RPMI7951 (cell line): ENCODE measurements at regions not wholly inside any gene's neighbourhood (a gene's known extent, or its start where the extent isn't known, plus 50 kb on each side); places are given as distances from the start of the nearest gene placed in this dataset.
"Not testable (repeated sequence)": the region's sequence is repeated elsewhere in the genome, so short reads cannot be mapped to it uniquely, and the experiment has no call there.

Experiments used
- DNase-seq: peaks from one replicate; pipeline ENCODE4 v3.0.0-alpha.2; 2012; ENCODE audit warnings: low read depth

GRCh38 chr2:194815475-194815874 is 841.6 kb upstream of the SLC39A10 start:
- no peak for DNase-seq

- no peak for DNase-seq
Measured at GRCh38 chr2:194802589-194802988, 854.4 kb upstream of the SLC39A10 start.

GRCh38 chr2:194787071-194787470 is 870.0 kb upstream of the SLC39A10 start:
- DNase-seq, result not testable (repeated sequence)

- DNase-seq, result not testable (repeated sequence)
Measured at GRCh38 chr2:194771394-194771793, 885.6 kb upstream of the SLC39A10 start.

- DNase-seq, result no peak
Measured at GRCh38 chr2:194769030-194769429, 888.0 kb upstream of the SLC39A10 start.

GRCh38 chr2:194765723-194766122 is 891.3 kb upstream of the SLC39A10 start:
- no peak for DNase-seq

GRCh38 chr2:194750926-194751325 is 906.1 kb upstream of the SLC39A10 start:
- no peak for DNase-seq

- no peak for DNase-seq
Measured at GRCh38 chr2:194745557-194746146, 911.4 kb upstream of the SLC39A10 start.

GRCh38 chr2:194742706-194743105 is 914.3 kb upstream of the SLC39A10 start:
- no peak for DNase-seq

GRCh38 chr2:194739217-194739616 is 917.8 kb upstream of the SLC39A10 start:
- DNase-seq, result no peak

- DNase-seq, result no peak
Measured at GRCh38 chr2:194735837-194736542, 921.0 kb upstream of the SLC39A10 start.

DNA sequence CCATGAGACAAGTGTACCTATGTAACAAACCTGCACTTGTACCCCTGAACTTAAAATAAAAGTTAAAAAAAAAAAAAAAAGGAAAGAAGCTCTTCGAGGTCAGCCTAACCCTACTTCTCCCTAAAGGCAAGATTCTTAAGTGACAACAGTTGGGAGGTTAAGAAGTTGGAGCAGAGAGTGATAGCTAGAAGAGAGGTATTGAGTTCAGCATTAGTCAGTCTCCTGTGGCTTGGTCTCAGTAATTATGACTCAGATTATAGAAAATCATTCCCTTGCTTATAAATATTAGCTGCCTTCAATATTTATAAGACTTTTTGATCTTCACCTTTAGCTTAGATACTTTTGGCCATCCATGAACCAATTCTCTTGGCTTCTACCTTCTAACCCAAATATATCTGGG is 926.8 kb upstream of the SLC39A10 start:
- DNase-seq, result no peak

- DNase-seq, result no peak
Measured at GRCh38 chr2:194725169-194725568, 931.9 kb upstream of the SLC39A10 start.

DNA sequence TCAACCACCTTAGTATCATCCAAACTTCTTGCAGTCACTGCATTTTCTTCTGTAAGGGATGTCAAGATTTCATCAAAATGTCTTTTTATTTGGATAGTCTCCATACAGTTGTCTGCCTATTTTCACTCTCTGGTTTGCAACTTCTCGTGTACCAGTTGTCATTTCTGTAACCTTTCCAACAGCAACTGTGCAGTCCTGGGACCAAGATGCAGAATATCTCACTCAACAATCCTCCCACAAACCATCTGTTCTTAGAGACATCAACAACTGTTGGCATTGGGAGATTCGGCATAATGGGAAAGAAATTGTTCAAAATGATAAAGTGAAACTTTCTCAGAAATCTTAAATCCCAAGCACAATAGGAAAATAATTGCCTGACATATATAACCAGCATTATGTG is 933.6 kb upstream of the SLC39A10 start:
- no peak for DNase-seq

DNA sequence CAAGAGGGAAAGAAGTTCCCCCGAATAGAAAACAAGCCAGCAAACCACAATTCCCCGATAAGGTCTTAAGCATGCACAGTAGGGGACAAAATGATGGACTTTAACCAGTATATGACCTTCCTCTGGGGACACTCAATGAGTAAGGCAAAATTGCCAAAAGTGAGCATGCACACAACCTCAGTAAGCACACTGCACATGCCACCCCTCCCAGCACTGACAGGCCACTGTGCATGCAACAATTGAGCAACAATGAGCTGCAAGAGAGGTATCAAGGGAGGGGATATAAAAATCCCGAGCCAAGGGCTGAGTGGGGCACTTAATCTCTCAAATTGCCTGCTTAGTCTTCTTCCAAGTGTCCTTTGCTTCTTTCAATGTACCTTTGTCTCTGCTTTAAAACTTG is 935.8 kb upstream of the SLC39A10 start:
- no peak for DNase-seq

GRCh38 chr2:194720462-194720861 is 936.6 kb upstream of the SLC39A10 start:
- DNase-seq, result no peak

- no peak for DNase-seq
Measured at GRCh38 chr2:194718881-194719280, 938.1 kb upstream of the SLC39A10 start.

GRCh38 chr2:194714541-194714940 is 942.5 kb upstream of the SLC39A10 start:
- no peak for DNase-seq

- no peak for DNase-seq
Measured at GRCh38 chr2:194709840-194710239, 947.2 kb upstream of the SLC39A10 start.

DNA sequence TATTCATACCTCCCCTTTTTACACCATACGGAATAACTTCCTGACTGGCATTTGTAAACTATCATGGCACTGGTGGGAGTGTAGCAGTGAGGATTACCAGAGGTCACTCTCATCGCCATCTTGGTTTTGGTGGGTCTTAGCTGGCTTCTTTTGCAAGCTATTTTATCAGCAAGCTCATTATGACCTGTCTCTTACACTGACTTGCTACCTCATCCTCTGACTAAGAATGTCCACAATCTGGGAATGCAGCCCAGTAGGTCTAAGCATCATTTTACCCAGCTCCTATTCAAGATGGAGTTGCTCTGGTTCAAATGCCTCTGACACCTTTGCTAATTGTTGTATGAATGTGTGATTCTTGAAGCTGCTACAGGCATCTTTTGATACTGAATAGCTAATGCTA is 950.8 kb upstream of the SLC39A10 start:
- no peak for DNase-seq

GRCh38 chr2:194705398-194705797 is 951.6 kb upstream of the SLC39A10 start:
- no peak for DNase-seq

GRCh38 chr2:194700726-194701125 is 956.3 kb upstream of the SLC39A10 start:
- no peak for DNase-seq

GRCh38 chr2:194700116-194700515 is 956.9 kb upstream of the SLC39A10 start:
- DNase-seq, result no peak

DNA sequence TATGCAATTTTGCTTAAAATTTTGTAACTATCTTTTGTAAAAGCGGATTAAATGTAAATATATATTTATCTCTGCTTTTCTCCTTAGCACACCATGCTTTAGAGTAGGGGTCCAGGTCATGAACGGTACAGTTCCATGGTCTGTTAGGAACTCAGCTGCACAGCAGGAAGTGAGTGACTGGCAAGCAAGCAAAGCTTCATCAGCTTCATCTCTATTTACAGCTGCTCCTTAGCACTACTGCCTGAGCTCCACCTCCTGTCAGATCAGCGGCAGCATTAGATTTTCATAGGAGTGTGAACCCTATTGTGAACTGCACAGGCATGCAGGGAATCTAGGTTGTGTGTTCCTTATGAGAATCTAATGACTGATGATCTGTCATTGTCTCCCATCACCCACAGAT is 959.0 kb upstream of the SLC39A10 start:
- no peak for DNase-seq
